MCF 10A (cell line): ENCODE measurements at regions not wholly inside any gene's neighbourhood (a gene's known extent, or its start where the extent isn't known, plus 50 kb on each side); places are given as distances from the start of the nearest gene placed in this dataset.

Experiments
- BruUV-seq: library from RNA; stranded (reverse); fragments of 400-500 nt; replicated peaks from 2 replicates; lab custom pipeline; 2021; lab: Mats Ljungman, UMichigan
- CTCF ChIA-PET: fragments of 300-600 bp; sonication (Branson Sonifier 250); formaldehyde crosslinking; extraction: SDS; loops from one replicate; lab custom pipeline; 2021; ENCODE audit warnings: antibody characterized with exemption, inconsistent platforms; lab: Yijun Ruan, JAX
- POLR2A ChIA-PET: fragments of 300-600, 350-650 bp; sonication (Branson Sonifier 250); formaldehyde crosslinking; extraction: SDS; loops from one replicate; lab custom pipeline; 2020; ENCODE audit warnings: antibody characterized with exemption, inconsistent platforms; lab: Yijun Ruan, JAX
- DNase-seq: peaks from one replicate; pipeline ENCODE4 v3.0.0-alpha.2; 2018; ENCODE audit not compliant: unreplicated experiment
- H3K27ac Mint-ChIP-seq: one replicate; pipeline ENCODE4 v1.8.0; 2022; ENCODE audit warnings: mild to moderate bottlenecking, low read depth, mixed read lengths; ENCODE audit not compliant: unreplicated experiment
- H3K27me3 Mint-ChIP-seq: one replicate; pipeline ENCODE4 v1.8.0; 2022; ENCODE audit warnings: mixed read lengths; ENCODE audit not compliant: insufficient read depth, unreplicated experiment
- H3K36me3 Mint-ChIP-seq: one replicate; pipeline ENCODE4 v1.8.0; 2022; ENCODE audit warnings: mild to moderate bottlenecking, moderate library complexity, mixed read lengths; ENCODE audit not compliant: insufficient read depth, unreplicated experiment
- H3K4me1 Mint-ChIP-seq: one replicate; pipeline ENCODE4 v1.8.0; 2022; ENCODE audit warnings: mixed read lengths; ENCODE audit not compliant: insufficient read depth, unreplicated experiment
- H3K4me3 Mint-ChIP-seq: one replicate; pipeline ENCODE4 v1.8.0; 2022; ENCODE audit warnings: mild to moderate bottlenecking, moderate library complexity, mixed read lengths; ENCODE audit not compliant: unreplicated experiment
- H3K9me3 Mint-ChIP-seq: one replicate; pipeline ENCODE4 v1.8.0; 2022; ENCODE audit warnings: mixed read lengths; ENCODE audit not compliant: unreplicated experiment
- CTCF ChIP-seq: fragments of 200-600 bp; IDR thresholded peaks from one replicate; pipeline ENCODE4 v1.8.0; 2022; ENCODE audit warnings: antibody characterized with exemption, mild to moderate bottlenecking; ENCODE audit not compliant: unreplicated experiment
- intact Hi-C: fragments of 100-400 bp; cut with micrococcal nuclease; formaldehyde crosslinking; loops from 2 replicates; pipeline ENCODE4 v1.14.1; 2022

- BruUV-seq, result no TSS peak
- Mint-ChIP-seq H3K4me3 (no peak overlapping the region), H3K27ac (no peak overlapping the region), H3K4me1 (no peaks in the 10 kb centered on the region), H3K36me3 (no peaks in the 10 kb centered on the region), H3K27me3 (no peaks in the 10 kb centered on the region), H3K9me3 (no peaks in the 10 kb centered on the region)
- ChIA-PET POLR2A (no interaction called here), CTCF (no interaction called here)
- no peak for TF ChIP-seq CTCF
- no peak for DNase-seq
- intact Hi-C loops, result no loop called here
Measured at GRCh38 chr18:34042423-34043146, 182.1 kb downstream of the NOL4 start.

GRCh38 chr18:34039611-34040010, 185.1 kb downstream of the NOL4 start:
- Mint-ChIP-seq H3K27me3 (no peaks in the 10 kb centered on the region), H3K27ac (no peak overlapping the region), H3K9me3 (no peaks in the 10 kb centered on the region), H3K4me1 (no peaks in the 10 kb centered on the region), H3K36me3 (no peaks in the 10 kb centered on the region), H3K4me3 (no peak overlapping the region)
- intact Hi-C loops, result no loop called here
- no peak for TF ChIP-seq CTCF
- BruUV-seq, result no TSS peak
- no peak for DNase-seq
- ChIA-PET POLR2A (no interaction called here), CTCF (no interaction called here)

- Mint-ChIP-seq H3K27ac (no peak overlapping the region), H3K4me1 (no peaks in the 10 kb centered on the region), H3K9me3 (no peaks in the 10 kb centered on the region), H3K36me3 (no peaks in the 10 kb centered on the region), H3K4me3 (no peak overlapping the region), H3K27me3 (no peaks in the 10 kb centered on the region)
- intact Hi-C loops, result no loop called here
- no peak for TF ChIP-seq CTCF
- ChIA-PET POLR2A (no interaction called here), CTCF (no interaction called here)
- BruUV-seq, result no TSS peak
- DNase-seq, result no peak
Measured at GRCh38 chr18:34039201-34039600, 185.5 kb downstream of the NOL4 start.

GRCh38 chr18:34038086-34038485, 186.6 kb downstream of the NOL4 start:
- POLR2A ChIA-PET, result interaction anchor here (0.7 kb wide), 1 partner anchor 249 kb away, joined by 3 read pairs; no protein-coding TSS in a partner anchor
- intact Hi-C loops, result no loop called here

More at GRCh38 chr18:34038086-34038485, 186.6 kb downstream of the NOL4 start:
- CTCF ChIA-PET, result interaction anchor here (0.6 to 1.0 kb wide), 2 partner anchors 78 to 85 kb away, joined by 3 to 4 read pairs; no protein-coding TSS in a partner anchor
- Mint-ChIP-seq H3K4me1 (no peaks in the 10 kb centered on the region), H3K27ac (no peak overlapping the region), H3K4me3 (no peak overlapping the region), H3K27me3 (no peaks in the 10 kb centered on the region), H3K9me3 (no peaks in the 10 kb centered on the region), H3K36me3 (no peaks in the 10 kb centered on the region)
- BruUV-seq, result no TSS peak
- TF ChIP-seq CTCF, result no peak
- DNase-seq, result no peak
